ENCODE measurements at regions not wholly inside any gene's neighbourhood (a gene's known extent, or its start where the extent isn't known, plus 50 kb on each side); places are given as distances from the start of the nearest gene placed in this dataset.

GRCh38 chrY:16474053-16474452 is 1406.0 kb downstream of the CDY2B start:
- TF ChIP-seq EZH2 (IDR thresholded peaks at IDR 0.05; ENCODE audit: borderline replicate concordance, insufficient read depth, low read depth, low read length, poor library complexity, severe bottlenecking), result no peak
- Histone ChIP-seq H3K4me2 (replicated peaks; ENCODE audit: low read depth, low read length, poor library complexity, severe bottlenecking) (no peak overlapping the region), H3K79me2 (ENCODE audit: control insufficient read depth, insufficient read depth, low read length) (no peaks in the 10 kb centered on the region), H3K4me1 (ENCODE audit: control insufficient read depth in 2 of 2, insufficient read depth in 2 of 2, low read length in 2 of 2) (no peaks in the 10 kb centered on the region), H3K36me3 (replicated peaks in 1 of 2; ENCODE audit: control extremely low read depth in 1 of 2, control insufficient read depth in 1 of 2, extremely low read depth in 1 of 2, insufficient read depth in 2 of 2, low read length in 1 of 2) (no peaks in the 10 kb centered on the region), H3K9ac (ENCODE audit: low read length) (no peak overlapping the region), H3K27ac (ENCODE audit: low read length in 2 of 2) (no peak overlapping the region), H2AFZ (ENCODE audit: insufficient read depth, low read depth, low read length, poor library complexity, severe bottlenecking) (no peak overlapping the region), H3K27me3 (replicated peaks in 1 of 4; ENCODE audit: control extremely low read depth in 1 of 4, control insufficient read depth in 3 of 4, insufficient read depth in 4 of 4, low read length in 3 of 4) (no peaks in the 10 kb centered on the region), H3K9me3 (ENCODE audit: control extremely low read depth in 1 of 3, control insufficient read depth in 2 of 3, insufficient read depth in 1 of 3, low read length in 2 of 3) (no peaks in the 10 kb centered on the region), H4K20me1 (ENCODE audit: control insufficient read depth, insufficient read depth, low read length, poor library complexity, severe bottlenecking) (no peaks in the 10 kb centered on the region), H3K4me3 (ENCODE audit: control extremely low read depth in 1 of 5, extremely low read depth in 1 of 5, insufficient read depth in 1 of 5, low read depth in 2 of 5, low read length in 4 of 5) (no peak overlapping the region)
- intact Hi-C loops (cut with micrococcal nuclease), result no loop called here
- Mint-ChIP-seq H3K27ac (no peak overlapping the region), H3K9me3 (ENCODE audit: insufficient read depth) (peaks cover 3% of the 10 kb centered on the region), H3K4me3 (no peak overlapping the region), H3K4me1 (no peaks in the 10 kb centered on the region), H3K27me3 (no peaks in the 10 kb centered on the region)
- no peak for DNase-seq
- ATAC-seq (ENCODE audit: low read depth), result no peak
- POLR2A ChIA-PET, result no interaction called here
- CTCF ChIA-PET, result no interaction called here
- no CpG with 5 or more reads among the region's 2 CpGs for WGBS (ENCODE audit: insufficient coverage)

- ChIA-PET POLR2A (no interaction called here), CTCF (no interaction called here)
- no peaks in the 10 kb centered on the region for H3K36me3 ChIP-seq (replicated peaks in 1 of 2; ENCODE audit: control extremely low read depth in 1 of 2, control insufficient read depth in 1 of 2, extremely low read depth in 1 of 2, insufficient read depth in 2 of 2, low read length in 1 of 2)
- Mint-ChIP-seq H3K27me3 (no peaks in the 10 kb centered on the region), H3K27ac (no peak overlapping the region), H3K9me3 (ENCODE audit: insufficient read depth) (no peaks in the 10 kb centered on the region), H3K4me3 (no peak overlapping the region), H3K4me1 (no peaks in the 10 kb centered on the region)
- H3K4me3 ChIP-seq (ENCODE audit: control extremely low read depth in 1 of 5, extremely low read depth in 1 of 5, insufficient read depth in 1 of 5, low read depth in 2 of 5, low read length in 4 of 5), result no peak overlapping the region
- no peak overlapping the region for H3K9ac ChIP-seq (ENCODE audit: low read length)
- H3K9me3 ChIP-seq (ENCODE audit: control extremely low read depth in 1 of 3, control insufficient read depth in 2 of 3, insufficient read depth in 1 of 3, low read length in 2 of 3), result no peaks in the 10 kb centered on the region
- H2AFZ ChIP-seq (ENCODE audit: insufficient read depth, low read depth, low read length, poor library complexity, severe bottlenecking), result no peak overlapping the region
- no CpG with 5 or more reads among the region's 2 CpGs for WGBS (ENCODE audit: insufficient coverage)
- H3K27me3 ChIP-seq (replicated peaks in 1 of 4; ENCODE audit: control extremely low read depth in 1 of 4, control insufficient read depth in 3 of 4, insufficient read depth in 4 of 4, low read length in 3 of 4), result no peaks in the 10 kb centered on the region
- no peaks in the 10 kb centered on the region for H4K20me1 ChIP-seq (ENCODE audit: control insufficient read depth, insufficient read depth, low read length, poor library complexity, severe bottlenecking)
- no peaks in the 10 kb centered on the region for H3K4me1 ChIP-seq (ENCODE audit: control insufficient read depth in 2 of 2, insufficient read depth in 2 of 2, low read length in 2 of 2)
- intact Hi-C loops (cut with micrococcal nuclease), result no loop called here
- ATAC-seq (ENCODE audit: low read depth) (no peak), DNase-seq (no peak)
- H3K27ac ChIP-seq (ENCODE audit: low read length in 2 of 2), result no peak overlapping the region
- no peak for TF ChIP-seq CTCF (IDR thresholded peaks at IDR 0.05)
- TF ChIP-seq EZH2 (IDR thresholded peaks at IDR 0.05; ENCODE audit: borderline replicate concordance, insufficient read depth, low read depth, low read length, poor library complexity, severe bottlenecking), result no peak
- H3K4me2 ChIP-seq (replicated peaks; ENCODE audit: low read depth, low read length, poor library complexity, severe bottlenecking), result no peak overlapping the region
- no peaks in the 10 kb centered on the region for H3K79me2 ChIP-seq (ENCODE audit: control insufficient read depth, insufficient read depth, low read length)
These were observed 1425.2 kb downstream of the CDY2B start for GRCh38 chrY:16454799-16455198.
